Esophagus mucosa (tissue), 1 donor: ENCODE measurements at regions not wholly inside any gene's neighbourhood (a gene's known extent, or its start where the extent isn't known, plus 50 kb on each side); places are given as distances from the start of the nearest gene placed in this dataset.

Experiments
- ATAC-seq: fragments of 200-7000 bp; cut with Tn5 transposase; one replicate; pipeline ENCODE4 v1.9.1; 2020
- donor health status: DM: yes; HTN: yes; CAD: no.

DNA sequence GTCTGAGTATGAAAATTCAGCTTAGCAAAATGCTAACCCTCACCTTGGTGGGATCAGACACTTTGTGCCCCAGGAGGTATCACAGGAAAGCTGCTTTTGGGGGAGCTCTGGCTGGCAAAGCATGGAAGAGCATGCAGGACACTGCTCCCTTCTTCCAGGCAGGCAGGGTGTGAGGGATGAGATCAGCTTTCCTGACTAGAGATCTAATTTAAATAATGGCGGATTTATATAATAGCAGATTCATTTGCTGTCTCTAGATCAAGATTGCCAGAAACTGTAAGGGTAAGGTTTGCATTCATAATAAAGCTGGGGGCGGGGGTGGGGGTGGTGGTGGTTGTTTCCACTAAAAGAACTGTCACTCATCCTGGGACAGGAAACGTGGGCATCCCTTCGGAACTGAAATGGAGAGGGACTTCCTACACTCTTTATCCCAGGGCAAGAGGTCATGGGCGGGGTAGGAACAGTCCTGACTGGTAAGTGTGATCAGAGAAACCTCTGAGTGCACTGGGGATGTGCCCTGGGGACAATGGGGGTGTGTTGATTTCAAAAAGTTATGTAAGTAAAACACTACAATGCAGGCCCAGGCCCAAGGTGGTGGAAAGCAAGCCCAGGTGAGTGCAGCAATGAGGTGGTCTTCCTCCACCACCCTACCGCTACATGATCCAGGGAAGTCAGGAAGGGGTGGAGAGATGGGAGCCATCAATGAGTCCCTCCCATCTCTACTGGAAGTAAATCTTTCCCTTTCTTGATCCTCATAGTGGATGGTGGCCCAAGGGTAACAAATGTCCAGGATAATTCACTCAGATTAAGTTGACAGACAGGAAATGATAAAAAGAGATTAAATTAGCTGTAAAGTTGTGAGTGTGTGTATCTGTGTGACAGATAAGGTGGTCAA, 171.4 kb upstream of the SERPINE2 start:
- no peak for ATAC-seq

DNA sequence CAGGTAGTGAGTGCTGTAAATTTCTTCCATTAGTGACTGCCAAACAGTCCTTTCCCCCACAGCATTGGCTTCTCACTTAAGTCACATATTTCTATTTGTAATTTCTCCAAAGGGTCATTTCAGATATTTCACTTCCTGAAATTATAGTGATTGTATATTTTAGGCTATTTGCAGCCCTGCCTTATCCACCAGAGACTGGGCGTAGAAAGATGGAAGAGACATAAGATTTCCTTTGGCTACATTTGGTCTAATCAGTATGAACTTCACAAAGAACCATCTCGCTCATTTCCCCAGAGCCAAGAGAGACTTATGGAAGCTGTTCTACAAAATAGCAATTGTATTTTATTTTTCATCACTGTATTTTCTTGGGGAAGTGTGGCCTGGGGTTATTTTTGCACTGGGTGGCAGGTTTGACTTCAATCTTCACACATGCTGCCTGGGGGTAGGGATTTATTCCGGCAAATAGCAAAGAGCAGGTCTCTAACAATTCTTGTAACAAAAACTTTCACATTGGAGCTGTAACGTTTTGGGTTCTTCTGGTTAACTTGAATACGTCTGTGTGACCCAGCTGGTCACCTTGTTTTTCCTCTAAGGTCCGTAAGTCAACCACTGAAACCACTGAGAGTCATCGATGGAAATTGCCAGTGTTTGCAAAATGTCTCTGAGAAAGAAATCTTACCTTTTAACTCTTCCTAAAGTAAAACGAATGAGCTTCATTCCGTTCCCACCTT, 170.6 kb upstream of the SERPINE2 start:
- ATAC-seq, result no peak

DNA sequence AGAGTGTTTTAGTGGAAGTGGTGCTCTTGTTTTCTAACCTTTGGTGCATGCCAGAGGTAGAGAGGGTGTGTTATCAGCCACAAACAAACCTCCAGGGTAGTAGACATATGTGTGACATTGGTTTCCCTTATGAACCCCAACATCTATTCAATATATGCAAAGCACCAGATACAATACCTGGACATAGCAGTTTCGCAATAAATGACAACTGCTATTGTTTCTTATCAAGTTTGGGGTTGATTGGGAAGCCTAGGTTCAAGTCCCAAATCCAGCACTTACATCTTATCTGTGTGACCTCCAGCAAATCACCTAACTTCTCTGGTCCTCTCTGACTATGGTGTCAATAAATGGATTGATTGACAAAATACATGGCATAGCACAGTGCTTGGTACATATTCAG, 169.4 kb upstream of the SERPINE2 start:
- ATAC-seq, result no peak

DNA sequence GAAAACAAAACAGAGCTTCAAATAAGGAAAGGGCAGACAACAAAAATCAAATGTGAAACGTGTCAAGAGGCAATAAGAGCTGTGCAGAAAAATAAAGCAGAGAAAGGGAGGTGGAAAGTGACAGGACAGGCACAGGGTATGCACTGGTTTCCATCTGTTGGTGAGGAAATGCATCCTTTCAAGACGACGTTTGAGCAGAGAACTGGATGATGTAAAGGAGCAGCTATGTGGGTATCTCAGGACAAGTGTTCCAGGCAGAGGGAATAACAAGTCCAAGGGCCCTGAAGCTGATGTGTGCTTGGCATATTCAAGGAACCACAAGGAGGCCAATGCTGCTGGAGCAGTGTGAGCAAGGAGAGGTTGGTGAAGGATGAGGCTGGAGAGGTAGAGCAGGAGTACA, 168.9 kb upstream of the SERPINE2 start:
- no peak for ATAC-seq

DNA sequence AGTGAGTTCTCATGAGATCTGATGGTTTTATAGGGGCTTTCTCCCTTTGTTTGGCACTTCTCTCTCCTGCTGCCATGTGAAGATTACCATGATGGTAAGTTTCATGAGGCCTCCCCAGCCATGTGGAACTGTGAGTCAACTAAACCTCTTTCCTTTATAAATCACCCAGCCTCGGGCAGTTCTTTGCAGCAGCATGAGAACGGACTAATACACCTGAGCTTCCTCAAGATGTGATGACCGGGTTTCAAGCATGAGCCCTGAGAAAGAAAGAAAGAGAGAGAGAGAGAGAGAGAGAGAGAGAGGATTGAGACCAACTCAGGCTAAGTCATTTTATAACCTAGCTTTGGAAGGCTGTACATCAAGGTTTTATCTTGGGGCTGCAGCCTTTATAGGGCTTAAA, 167.7 kb upstream of the SERPINE2 start:
- ATAC-seq, result peak; percentile 64

DNA sequence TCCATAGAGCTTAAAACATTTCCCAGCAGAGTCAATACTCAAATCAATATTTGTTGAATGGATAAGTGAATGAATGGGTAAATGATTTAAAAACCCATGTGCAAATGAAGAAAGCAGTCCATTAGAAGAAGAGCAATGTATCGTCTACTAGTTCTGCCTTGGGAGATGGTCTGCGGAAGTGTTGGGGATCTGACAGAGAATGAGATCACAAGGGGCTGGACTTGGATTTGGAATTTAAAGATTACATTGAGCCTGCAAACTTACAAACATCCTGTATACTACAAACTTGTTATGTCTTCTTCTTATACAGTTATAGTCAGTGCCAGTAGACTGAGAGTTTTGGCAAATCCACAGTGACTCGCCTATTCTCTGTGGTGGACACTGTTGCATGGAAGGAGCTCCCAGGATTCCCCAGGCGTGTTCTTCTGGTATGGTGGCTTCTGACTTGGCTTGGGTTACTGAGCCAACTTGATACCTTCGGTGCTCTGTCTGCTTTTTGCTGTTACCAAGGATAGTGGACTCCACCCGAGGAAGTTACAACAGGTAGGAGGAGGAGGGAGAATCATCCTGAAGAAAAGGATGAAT, 163.3 kb upstream of the SERPINE2 start:
- ATAC-seq, result peak; percentile 81

DNA sequence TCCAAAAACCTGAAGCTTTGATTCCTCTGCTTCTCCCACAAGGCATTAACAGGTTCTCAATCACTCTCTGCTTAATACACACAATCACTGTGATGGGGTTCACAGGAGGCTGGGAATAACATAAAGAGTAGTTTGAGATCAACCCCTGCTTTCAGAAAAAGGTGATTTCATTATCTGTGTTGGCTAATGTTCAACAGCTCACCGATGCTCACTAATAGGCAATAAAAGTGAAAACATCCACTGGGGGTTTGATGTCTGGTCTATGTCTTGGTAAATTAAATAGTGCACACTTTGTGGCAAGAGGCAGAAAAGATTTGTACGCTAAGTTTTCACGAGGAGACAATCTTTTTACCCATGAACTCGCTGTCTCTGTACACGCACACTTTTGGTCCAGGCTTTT, 159.3 kb upstream of the SERPINE2 start:
- ATAC-seq, result no peak

DNA sequence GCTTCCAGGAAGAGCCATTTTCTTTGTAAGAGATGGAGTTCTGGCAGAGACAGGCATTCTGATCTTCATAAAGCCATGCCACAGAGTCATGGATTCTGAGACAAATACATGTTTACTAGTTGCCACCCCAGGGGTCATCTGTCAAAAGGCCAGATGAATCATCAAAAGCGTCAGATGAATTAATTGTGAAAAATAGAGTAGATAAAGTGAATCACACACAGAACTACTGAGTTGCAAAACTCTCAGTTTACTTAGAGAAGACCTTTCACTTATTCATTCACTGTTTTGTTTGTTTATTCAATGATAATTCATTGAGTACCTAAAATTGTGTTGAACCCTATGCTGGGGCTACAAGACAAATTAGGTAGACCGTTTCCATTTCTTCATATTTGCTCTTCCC, 157.7 kb upstream of the SERPINE2 start:
- ATAC-seq, result no peak

DNA sequence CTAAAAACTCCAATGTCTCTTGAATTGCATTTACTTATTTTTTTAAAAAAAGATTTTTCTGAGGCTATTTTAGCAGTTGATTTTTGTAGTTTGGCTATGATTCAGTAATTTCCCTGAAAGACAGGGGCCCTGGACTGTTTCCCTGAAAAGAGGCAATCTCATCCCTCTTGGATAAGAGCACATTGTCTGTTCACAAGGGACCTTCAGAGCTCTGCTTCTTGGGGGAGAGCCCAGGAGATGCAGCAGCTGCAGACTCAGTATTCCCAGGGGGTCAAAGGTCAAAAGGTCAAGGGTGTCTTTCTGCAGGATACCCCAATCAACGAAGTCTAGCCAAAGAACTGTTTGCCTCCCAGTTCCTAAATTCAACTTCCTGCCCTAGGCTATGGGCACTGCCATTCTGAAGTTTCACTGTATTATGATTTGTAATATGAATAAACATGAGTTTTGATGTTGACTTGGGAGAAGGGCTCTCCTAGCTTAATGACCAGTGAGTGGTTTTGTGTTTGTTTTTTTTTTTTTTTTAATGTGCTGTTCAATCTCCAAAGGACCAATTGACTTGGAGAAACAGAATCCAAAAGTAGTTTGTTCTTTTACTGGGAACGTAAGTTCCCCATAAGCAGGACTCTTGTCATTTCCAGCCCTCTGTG, 157.0 kb upstream of the SERPINE2 start:
- ATAC-seq, result no peak

DNA sequence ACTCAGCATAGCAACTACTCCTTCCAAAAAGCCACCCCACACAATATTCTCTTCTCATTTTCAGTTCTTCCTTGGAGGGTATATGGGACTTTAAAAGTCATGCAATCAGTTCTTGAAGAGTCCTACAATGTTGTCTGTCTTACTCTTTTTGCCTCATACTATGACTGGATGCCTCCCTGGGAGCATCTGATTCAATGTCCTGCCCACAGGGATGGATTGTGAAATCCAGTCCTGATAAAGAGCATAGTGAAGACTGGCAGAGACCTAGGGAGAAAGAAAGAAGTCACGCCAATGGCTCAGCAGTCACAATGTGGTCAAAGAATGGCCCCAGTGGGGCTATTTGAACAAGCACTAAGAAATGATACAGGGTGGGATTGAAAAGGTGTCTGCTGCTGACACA, 155.1 kb upstream of the SERPINE2 start:
- ATAC-seq, result no peak

DNA sequence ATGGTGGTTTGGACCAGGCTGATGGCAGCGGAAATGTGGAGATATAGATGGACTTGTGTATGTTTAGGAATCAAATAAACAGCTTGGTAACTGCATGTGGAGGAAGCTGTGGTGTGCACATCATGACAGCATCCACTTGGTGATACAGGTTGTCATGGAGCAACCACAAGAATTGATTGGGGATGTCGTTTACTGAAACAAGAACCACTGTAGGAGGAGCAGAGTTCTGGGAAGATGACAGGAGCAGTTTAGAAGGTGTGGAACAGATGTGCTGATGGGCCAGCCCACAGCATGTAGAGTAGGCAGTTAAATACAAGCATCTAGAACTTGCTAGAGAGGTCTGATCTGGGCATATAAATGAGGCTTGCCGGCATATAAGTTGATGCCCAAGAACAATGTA, 152.4 kb upstream of the SERPINE2 start:
- no peak for ATAC-seq

DNA sequence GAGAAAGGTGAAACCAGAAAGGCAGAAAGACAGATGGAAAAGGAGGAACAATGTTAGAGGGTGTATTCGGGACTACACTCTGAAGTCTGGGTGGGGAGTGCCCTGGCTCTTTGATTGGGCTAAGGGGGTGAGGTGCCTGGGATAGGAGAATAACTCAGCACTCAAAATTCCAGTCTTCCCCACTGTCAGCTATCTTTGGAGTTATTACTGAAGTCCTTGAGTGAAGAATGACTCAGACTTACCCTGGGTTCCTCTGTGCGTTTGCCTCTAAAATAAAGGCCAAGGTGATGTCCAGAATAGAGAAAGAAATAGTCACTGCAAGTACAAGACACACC, 151.8 kb upstream of the SERPINE2 start:
- no peak for ATAC-seq

DNA sequence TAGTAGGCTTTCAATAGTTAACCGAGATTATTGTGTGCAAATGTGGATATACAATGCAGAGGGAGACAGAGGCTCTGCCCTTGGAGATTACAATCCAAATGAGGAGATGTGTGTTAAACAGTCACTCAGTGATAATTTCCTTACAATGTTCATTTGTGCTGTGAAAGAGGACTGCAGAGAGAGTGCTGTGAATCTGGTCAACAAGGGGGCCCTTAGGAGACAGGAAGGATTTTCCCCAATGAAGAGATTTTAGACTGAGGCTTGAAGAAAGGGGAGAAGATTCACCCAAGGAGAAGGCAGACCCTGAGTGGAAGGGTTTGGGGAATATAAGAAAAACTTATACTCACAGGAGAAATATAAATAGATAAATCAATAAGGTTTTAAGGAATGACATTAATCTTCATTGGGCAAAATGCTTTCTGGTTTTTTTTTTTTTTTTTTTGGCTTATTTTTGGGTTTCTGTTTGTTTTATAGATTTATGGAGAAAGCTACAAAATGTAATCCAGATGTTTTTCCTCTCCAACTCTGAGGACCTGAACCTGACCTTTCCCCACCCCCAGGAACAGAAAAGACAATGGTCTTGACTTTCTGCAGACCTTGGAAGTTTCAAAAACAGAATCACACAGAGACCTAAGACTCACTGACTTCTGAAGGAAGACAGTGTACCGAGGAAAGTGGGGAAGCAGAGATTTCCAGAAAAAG, 151.3 kb upstream of the SERPINE2 start:
- ATAC-seq, result no peak

DNA sequence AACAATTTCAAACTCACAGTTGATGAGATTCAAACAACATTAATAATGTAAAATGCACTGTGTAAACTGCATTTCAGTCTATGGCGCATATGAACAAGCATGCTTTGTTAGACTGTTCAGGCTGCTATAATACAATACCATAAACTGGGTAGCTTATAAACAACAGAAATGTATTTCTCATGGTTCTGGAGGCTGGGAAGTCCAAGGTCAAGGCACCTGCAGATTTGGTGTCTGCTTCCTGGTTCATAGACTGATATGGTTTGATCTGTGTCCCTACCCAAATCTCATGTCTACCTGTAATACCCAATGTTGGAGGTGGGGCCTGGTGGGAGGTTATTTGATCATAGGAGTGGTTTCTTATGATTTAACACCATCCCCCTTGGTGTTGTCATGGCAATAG, 148.1 kb upstream of the SERPINE2 start:
- ATAC-seq, result no peak

DNA sequence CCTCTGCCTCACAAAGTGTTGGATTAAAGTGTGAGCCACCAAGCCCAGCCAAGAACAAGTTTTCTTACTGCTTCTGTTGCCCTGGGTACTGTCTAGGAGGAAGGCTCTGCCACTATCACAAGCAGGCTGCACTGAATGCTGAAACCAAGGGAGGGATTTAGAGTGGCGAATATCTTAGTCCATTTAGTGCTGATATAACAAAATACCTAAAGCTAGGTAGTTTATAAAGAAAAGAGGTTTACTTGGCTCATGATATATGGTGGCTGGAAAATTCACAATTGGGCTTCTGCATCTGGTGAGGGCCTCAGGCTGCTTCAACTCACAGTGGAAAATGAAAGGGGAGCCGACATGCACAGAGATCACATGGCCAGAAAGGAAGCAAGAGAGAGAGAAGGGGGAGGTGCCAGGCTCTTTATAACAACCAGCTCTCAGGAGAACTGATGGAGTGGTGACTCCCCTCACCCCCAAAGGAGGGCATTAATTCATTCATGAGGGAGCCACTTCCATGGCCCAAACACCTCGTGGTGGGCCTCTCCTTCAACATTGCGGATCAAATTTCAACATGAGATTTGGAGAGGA, 146.0 kb upstream of the SERPINE2 start:
- ATAC-seq, result no peak

DNA sequence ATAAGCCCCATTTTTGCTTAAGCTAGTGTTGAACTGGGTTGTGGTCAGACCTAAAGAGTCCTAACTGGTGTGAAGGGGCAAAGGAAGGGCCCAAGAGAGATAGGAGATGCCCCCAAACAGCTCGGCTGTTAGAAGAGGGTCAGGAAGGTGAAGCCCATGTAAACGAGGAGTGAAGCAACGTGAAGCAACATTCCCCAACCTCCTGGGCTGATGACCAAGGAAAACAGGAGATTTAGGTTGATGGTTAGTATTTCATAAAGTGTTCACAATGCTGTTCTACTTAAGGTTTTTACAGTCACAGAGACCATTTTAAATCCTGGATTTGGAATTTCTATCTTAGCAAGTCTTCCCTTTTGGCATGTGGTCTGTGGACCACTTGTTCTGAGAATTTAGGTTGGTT, 144.0 kb upstream of the SERPINE2 start:
- no peak for ATAC-seq

DNA sequence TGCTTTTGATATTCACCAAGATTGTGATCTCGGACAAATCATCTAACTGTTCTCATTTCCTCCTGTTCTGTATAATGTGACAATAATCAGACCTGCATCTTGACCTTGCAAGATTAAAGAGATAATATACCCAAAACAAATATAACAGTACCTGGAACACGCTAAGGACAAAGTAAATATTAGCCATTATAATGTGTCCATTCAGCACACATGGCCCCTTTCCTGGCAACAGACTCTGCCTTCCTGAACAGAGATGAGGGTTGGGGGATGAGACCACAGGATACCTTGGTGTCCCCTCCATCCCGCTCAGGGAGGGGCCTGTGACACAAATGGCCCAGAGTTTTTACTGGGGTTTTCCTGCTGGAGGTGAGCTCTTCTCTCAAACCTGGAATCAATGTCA, 143.4 kb upstream of the SERPINE2 start:
- ATAC-seq, result no peak

DNA sequence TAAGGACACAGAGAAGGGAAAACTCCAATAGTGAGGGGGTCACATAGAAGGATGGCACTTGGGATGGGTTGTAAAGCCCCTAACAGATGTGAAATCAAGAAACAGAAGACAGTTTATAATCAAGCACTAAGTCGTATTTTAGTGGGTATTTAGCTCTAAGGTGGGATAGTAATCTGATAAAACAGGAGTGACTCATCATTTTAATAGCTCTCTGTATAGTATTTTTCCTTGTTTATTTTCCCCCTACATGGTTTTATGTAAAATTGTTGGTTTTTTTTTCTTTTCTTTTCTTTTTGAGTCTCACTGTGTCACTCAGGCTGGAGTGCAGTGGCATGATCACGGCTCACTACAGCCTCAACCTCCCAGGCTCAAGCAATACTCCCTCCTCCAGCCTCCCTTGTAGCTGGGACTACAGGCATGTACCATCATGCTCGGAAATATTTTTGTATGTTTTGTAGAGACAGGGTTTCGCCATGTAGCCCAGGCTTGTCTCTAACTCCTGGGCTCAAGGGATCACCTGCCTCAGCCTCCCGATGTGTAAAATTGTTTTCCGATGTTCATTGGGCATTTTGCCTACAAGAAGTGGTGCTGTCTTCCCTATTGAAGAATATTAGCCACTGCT, 142.6 kb upstream of the SERPINE2 start:
- ATAC-seq, result peak; percentile 50

DNA sequence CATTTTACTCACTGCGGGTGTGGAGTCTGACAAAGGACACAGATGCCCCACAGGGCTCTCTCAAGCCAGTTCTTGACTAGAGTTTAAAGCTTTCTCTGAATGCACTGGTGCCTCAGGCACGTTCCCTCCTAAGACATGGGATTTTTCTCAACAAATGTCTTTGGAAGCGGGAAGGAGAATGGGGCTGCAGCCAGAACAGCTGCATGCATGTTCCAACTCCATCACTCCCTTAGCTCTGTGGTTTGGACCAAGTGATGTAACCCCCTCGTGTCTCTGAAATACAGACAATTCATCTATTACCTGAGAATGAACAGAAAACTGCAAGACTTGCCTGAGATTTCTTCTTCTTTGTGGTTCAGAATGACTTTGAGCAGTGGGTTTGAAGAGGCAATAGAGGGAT, 141.7 kb upstream of the SERPINE2 start:
- peak; percentile 77 for ATAC-seq

DNA sequence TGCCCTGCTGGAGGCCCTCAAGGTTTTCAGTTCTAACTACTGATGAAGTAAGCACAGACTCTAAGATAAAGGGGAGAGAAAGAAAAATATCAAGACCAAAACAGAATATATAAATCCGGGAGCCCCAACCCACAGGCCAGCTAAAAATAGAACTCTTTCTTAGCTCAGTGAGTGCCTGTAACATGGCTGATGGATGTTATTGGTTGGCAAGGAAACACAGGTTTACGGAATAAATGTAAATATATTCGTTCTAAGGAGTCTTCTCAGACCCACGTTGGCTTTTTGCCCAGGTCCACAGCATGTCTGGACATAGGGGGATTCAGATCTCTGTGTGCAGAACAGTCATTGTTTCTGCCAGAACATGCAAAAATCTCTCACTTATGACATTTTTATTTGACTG, 139.0 kb upstream of the SERPINE2 start:
- ATAC-seq, result no peak

DNA sequence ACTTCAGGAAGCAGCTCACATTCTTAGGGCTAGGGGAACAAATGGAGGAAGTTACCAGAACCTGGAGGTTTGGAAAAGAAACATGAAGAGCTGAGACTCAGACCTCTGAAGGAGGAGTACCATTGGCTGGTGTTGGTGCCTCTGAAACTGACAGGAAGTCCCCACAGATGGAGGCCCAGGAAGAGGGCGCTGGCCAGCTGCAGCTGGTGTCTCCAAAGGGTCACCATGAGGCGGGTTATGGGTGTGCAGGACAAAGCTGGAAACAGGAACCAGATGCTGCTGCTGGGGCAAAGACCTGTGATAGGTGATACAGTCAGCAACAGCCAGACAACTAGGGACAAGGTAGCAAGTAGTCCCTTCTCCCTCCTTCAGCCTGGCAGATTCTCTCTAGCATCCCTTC, 136.5 kb upstream of the SERPINE2 start:
- no peak for ATAC-seq

DNA sequence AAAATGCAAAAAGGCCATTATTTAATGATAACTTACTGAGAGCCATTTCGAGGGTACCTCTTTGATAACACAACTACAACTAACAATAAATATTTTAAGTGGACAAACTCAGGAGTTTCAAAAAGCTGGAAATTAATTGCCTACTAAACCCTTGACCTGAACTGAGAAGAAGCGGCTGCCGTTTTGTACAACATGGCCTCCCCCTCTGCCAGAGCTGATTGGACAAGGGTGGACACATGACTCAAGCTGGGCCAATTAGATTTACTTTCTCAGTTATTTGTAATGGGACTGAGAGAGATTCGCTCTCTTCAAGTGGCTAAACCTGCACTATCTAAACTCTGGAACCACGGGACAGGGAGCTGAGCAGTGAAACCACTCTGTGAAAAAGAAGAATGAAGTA, 135.9 kb upstream of the SERPINE2 start:
- no peak for ATAC-seq
